Stimulated activated naive CD8-positive, alpha-beta T cell treated with anti-CD3 and anti-CD28 coated beads, Interleukin-15, Interleukin-2, amounts not matched to agents 100 ng/mL and 50 ng/mL, for 24 hours (primary cell): ENCODE measurements at regions not wholly inside any gene's neighbourhood (a gene's known extent, or its start where the extent isn't known, plus 50 kb on each side); places are given as distances from the start of the nearest gene placed in this dataset.

ENCODE experiments used
- H3K27ac Mint-ChIP-seq: one replicate; pipeline ENCODE4 v1.8.0; 2021; ENCODE audit warnings: mild to moderate bottlenecking, mixed read lengths
- H3K27me3 Mint-ChIP-seq: one replicate; pipeline ENCODE4 v1.8.0; 2021; ENCODE audit warnings: mixed read lengths
- H3K36me3 Mint-ChIP-seq: one replicate; pipeline ENCODE4 v1.8.0; 2021; ENCODE audit warnings: low read depth, mixed read lengths
- H3K4me1 Mint-ChIP-seq: one replicate; pipeline ENCODE4 v1.8.0; 2021; ENCODE audit warnings: low read depth, mixed read lengths
- H3K4me3 Mint-ChIP-seq: one replicate; pipeline ENCODE4 v1.8.0; 2021; ENCODE audit warnings: mild to moderate bottlenecking, mixed read lengths
- H3K9me3 Mint-ChIP-seq: one replicate; pipeline ENCODE4 v1.8.0; 2021; ENCODE audit warnings: mixed read lengths

- Mint-ChIP-seq H3K4me3 (no peak overlapping the region), H3K9me3 (no peaks in the 10 kb centered on the region)
These were observed 56.9 kb downstream of the SLITRK6 start for GRCh38 chr13:85742355-85742754.

GRCh38 chr13:85741017-85741416 lies 58.2 kb downstream of the SLITRK6 start:
- Mint-ChIP-seq H3K4me1 (no peaks in the 10 kb centered on the region), H3K9me3 (peaks cover 2% of the 10 kb centered on the region), H3K4me3 (no peak overlapping the region), H3K36me3 (no peaks in the 10 kb centered on the region), H3K27ac (no peak overlapping the region), H3K27me3 (no peaks in the 10 kb centered on the region)

More at GRCh38 chr13:85742355-85742754, 56.9 kb downstream of the SLITRK6 start:
- H3K27me3 Mint-ChIP-seq = no peaks in the 10 kb centered on the region
- no peaks in the 10 kb centered on the region for H3K4me1 Mint-ChIP-seq
- H3K36me3 Mint-ChIP-seq = no peaks in the 10 kb centered on the region
- no peak overlapping the region for H3K27ac Mint-ChIP-seq

- Mint-ChIP-seq H3K27me3 (no peaks in the 10 kb centered on the region), H3K4me1 (no peaks in the 10 kb centered on the region), H3K36me3 (no peaks in the 10 kb centered on the region), H3K4me3 (no peak overlapping the region), H3K27ac (no peak overlapping the region), H3K9me3 (peaks cover 4% of the 10 kb centered on the region)
These were observed 60.4 kb downstream of the SLITRK6 start for GRCh38 chr13:85738696-85739320.

GRCh38 chr13:85737952-85738351 lies 61.3 kb downstream of the SLITRK6 start:
- H3K36me3 Mint-ChIP-seq = no peaks in the 10 kb centered on the region
- no peak overlapping the region for H3K27ac Mint-ChIP-seq
- no peaks in the 10 kb centered on the region for H3K4me1 Mint-ChIP-seq
- peaks cover 4% of the 10 kb centered on the region for H3K9me3 Mint-ChIP-seq
- H3K27me3 Mint-ChIP-seq = no peaks in the 10 kb centered on the region
- no peak overlapping the region for H3K4me3 Mint-ChIP-seq

- H3K36me3 Mint-ChIP-seq = no peaks in the 10 kb centered on the region
These were observed 69.9 kb downstream of the SLITRK6 start for GRCh38 chr13:85729296-85729695.

GRCh38 chr13:85728811-85729210 lies 70.4 kb downstream of the SLITRK6 start:
- Mint-ChIP-seq H3K4me1 (no peaks in the 10 kb centered on the region), H3K4me3 (no peak overlapping the region), H3K27ac (no peak overlapping the region), H3K27me3 (no peaks in the 10 kb centered on the region), H3K36me3 (no peaks in the 10 kb centered on the region), H3K9me3 (peaks cover 3% of the 10 kb centered on the region)

More at GRCh38 chr13:85729296-85729695, 69.9 kb downstream of the SLITRK6 start:
- Mint-ChIP-seq H3K4me3 (no peak overlapping the region), H3K27me3 (no peaks in the 10 kb centered on the region), H3K4me1 (no peaks in the 10 kb centered on the region), H3K27ac (no peak overlapping the region), H3K9me3 (peaks cover 3% of the 10 kb centered on the region)

GRCh38 chr13:85725433-85725832 lies 73.8 kb downstream of the SLITRK6 start:
- H3K27ac Mint-ChIP-seq = no peak overlapping the region
- H3K4me1 Mint-ChIP-seq = no peaks in the 10 kb centered on the region
- no peaks in the 10 kb centered on the region for H3K36me3 Mint-ChIP-seq
- H3K27me3 Mint-ChIP-seq = no peaks in the 10 kb centered on the region
- no peak overlapping the region for H3K4me3 Mint-ChIP-seq
- peaks cover 3% of the 10 kb centered on the region for H3K9me3 Mint-ChIP-seq

- Mint-ChIP-seq H3K27me3 (no peaks in the 10 kb centered on the region), H3K36me3 (no peaks in the 10 kb centered on the region), H3K4me1 (no peaks in the 10 kb centered on the region), H3K4me3 (no peak overlapping the region), H3K27ac (no peak overlapping the region), H3K9me3 (peaks cover 3% of the 10 kb centered on the region)
These were observed 74.4 kb downstream of the SLITRK6 start for GRCh38 chr13:85724546-85725432.

- H3K4me1 Mint-ChIP-seq = no peaks in the 10 kb centered on the region
- H3K27me3 Mint-ChIP-seq = no peaks in the 10 kb centered on the region
- no peak overlapping the region for H3K4me3 Mint-ChIP-seq
- no peak overlapping the region for H3K27ac Mint-ChIP-seq
- no peaks in the 10 kb centered on the region for H3K9me3 Mint-ChIP-seq
- no peaks in the 10 kb centered on the region for H3K36me3 Mint-ChIP-seq
These were observed 79.5 kb downstream of the SLITRK6 start for GRCh38 chr13:85719749-85720148.

GRCh38 chr13:85717921-85718320 lies 81.3 kb downstream of the SLITRK6 start:
- Mint-ChIP-seq H3K36me3 (no peaks in the 10 kb centered on the region), H3K9me3 (no peaks in the 10 kb centered on the region), H3K4me1 (no peaks in the 10 kb centered on the region), H3K27ac (no peak overlapping the region), H3K4me3 (no peak overlapping the region), H3K27me3 (no peaks in the 10 kb centered on the region)

GRCh38 chr13:85710545-85710944 lies 88.7 kb downstream of the SLITRK6 start:
- no peaks in the 10 kb centered on the region for H3K4me1 Mint-ChIP-seq
- H3K27ac Mint-ChIP-seq = no peak overlapping the region
- no peaks in the 10 kb centered on the region for H3K27me3 Mint-ChIP-seq
- H3K4me3 Mint-ChIP-seq = no peak overlapping the region
- H3K36me3 Mint-ChIP-seq = no peaks in the 10 kb centered on the region
- peaks cover 4% of the 10 kb centered on the region for H3K9me3 Mint-ChIP-seq

- H3K4me3 Mint-ChIP-seq = no peak overlapping the region
- no peak overlapping the region for H3K27ac Mint-ChIP-seq
- no peaks in the 10 kb centered on the region for H3K36me3 Mint-ChIP-seq
- no peaks in the 10 kb centered on the region for H3K4me1 Mint-ChIP-seq
- no peaks in the 10 kb centered on the region for H3K27me3 Mint-ChIP-seq
- H3K9me3 Mint-ChIP-seq = peaks cover 4% of the 10 kb centered on the region
These were observed 89.5 kb downstream of the SLITRK6 start for GRCh38 chr13:85709721-85710120.

GRCh38 chr13:85709072-85709471 lies 90.1 kb downstream of the SLITRK6 start:
- H3K4me1 Mint-ChIP-seq = no peaks in the 10 kb centered on the region
- peaks cover 4% of the 10 kb centered on the region for H3K9me3 Mint-ChIP-seq
- H3K4me3 Mint-ChIP-seq = no peak overlapping the region
- H3K36me3 Mint-ChIP-seq = no peaks in the 10 kb centered on the region
- H3K27me3 Mint-ChIP-seq = no peaks in the 10 kb centered on the region
- no peak overlapping the region for H3K27ac Mint-ChIP-seq

GRCh38 chr13:85700906-85701305 lies 98.3 kb downstream of the SLITRK6 start:
- Mint-ChIP-seq H3K4me1 (no peaks in the 10 kb centered on the region), H3K27me3 (no peaks in the 10 kb centered on the region), H3K9me3 (peaks cover 9% of the 10 kb centered on the region), H3K36me3 (no peaks in the 10 kb centered on the region), H3K4me3 (no peak overlapping the region), H3K27ac (no peak overlapping the region)

- Mint-ChIP-seq H3K9me3 (peaks cover 9% of the 10 kb centered on the region), H3K4me3 (no peak overlapping the region), H3K27me3 (no peaks in the 10 kb centered on the region), H3K27ac (no peak overlapping the region), H3K4me1 (no peaks in the 10 kb centered on the region), H3K36me3 (no peaks in the 10 kb centered on the region)
These were observed 101.0 kb downstream of the SLITRK6 start for GRCh38 chr13:85698256-85698655.
